H1 (cell line): ENCODE measurements at regions not wholly inside any gene's neighbourhood (a gene's known extent, or its start where the extent isn't known, plus 50 kb on each side); places are given as distances from the start of the nearest gene placed in this dataset.

Experiments used
- CHD7 ChIP-seq: fragments of 300-600 bp; sonication (generic); IDR thresholded peaks from 2 replicates; pipeline ENCODE4 v1.7.1; 2012; ENCODE audit warnings: low read length, moderate library complexity, mild to moderate bottlenecking, inconsistent platforms; ENCODE audit not compliant: insufficient replicate concordance
- EP300 ChIP-seq, 2 experiments: IDR thresholded peaks; 1 replicate in 1 of 2; 2 replicates in 1 of 2; pipeline ENCODE4 v1.6.1; 2011 to 2012; ENCODE audit warnings: low read depth in 2 of 2, low read length in 2 of 2, mild to moderate bottlenecking in 2 of 2, borderline replicate concordance in 1 of 2, inconsistent platforms in 1 of 2, moderate library complexity in 1 of 2
- USF2 ChIP-seq: IDR thresholded peaks from 2 replicates; pipeline ENCODE4 v1.6.1; 2011; ENCODE audit warnings: low read length, improper control_type of control experiment
- TF ChIP-seq, protein P1 (sequence below): IDR thresholded peaks from 2 replicates; pipeline ENCODE4 v1.6.1; 2012; ENCODE audit warnings: low read length, inconsistent platforms
- TF ChIP-seq, protein P2 (sequence below), 3 experiments: IDR thresholded peaks; 1 replicate in 2 of 3; 2 replicates in 1 of 3; pipeline versions ENCODE4 v1.5.1 to v1.6.1; 2011; ENCODE audit warnings: low read length in 3 of 3, mild to moderate bottlenecking in 3 of 3, inconsistent platforms in 2 of 3, low read depth in 1 of 3, moderate library complexity in 1 of 3; ENCODE audit not compliant: insufficient read depth in 1 of 3; ENCODE audit errors: control extremely low read depth in 1 of 3

DNA sequence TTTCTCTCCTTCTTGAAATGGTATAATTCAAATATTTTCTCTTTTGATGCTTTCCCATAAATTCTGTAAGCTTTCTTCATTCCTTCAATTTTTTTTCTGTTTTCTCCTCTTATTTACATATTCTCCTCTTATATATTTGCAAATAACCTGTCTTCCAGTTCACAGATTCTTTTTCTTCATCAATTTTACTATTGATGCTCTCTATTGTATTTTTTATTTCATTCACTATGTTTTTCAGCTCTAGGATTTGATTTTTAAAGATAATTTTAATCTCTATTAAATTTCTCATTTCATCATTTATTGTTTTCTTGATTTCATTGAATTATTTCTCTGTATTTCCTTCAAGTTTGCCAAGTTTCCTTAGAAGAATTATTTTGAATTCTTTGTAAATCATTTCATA lies 54.0 kb upstream of the PRPS1L1 start (continued):
- no peak for TF ChIP-seq CHD7
- TF ChIP-seq, protein P1, sequence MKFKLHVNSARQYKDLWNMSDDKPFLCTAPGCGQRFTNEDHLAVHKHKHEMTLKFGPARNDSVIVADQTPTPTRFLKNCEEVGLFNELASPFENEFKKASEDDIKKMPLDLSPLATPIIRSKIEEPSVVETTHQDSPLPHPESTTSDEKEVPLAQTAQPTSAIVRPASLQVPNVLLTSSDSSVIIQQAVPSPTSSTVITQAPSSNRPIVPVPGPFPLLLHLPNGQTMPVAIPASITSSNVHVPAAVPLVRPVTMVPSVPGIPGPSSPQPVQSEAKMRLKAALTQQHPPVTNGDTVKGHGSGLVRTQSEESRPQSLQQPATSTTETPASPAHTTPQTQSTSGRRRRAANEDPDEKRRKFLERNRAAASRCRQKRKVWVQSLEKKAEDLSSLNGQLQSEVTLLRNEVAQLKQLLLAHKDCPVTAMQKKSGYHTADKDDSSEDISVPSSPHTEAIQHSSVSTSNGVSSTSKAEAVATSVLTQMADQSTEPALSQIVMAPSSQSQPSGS = no peak
- TF ChIP-seq EP300 (IDR thresholded peaks at IDR 0.05; ENCODE audit: borderline replicate concordance in 1 of 2, low read depth in 2 of 2, low read length in 2 of 2) = no peak
- TF ChIP-seq, protein P2, sequence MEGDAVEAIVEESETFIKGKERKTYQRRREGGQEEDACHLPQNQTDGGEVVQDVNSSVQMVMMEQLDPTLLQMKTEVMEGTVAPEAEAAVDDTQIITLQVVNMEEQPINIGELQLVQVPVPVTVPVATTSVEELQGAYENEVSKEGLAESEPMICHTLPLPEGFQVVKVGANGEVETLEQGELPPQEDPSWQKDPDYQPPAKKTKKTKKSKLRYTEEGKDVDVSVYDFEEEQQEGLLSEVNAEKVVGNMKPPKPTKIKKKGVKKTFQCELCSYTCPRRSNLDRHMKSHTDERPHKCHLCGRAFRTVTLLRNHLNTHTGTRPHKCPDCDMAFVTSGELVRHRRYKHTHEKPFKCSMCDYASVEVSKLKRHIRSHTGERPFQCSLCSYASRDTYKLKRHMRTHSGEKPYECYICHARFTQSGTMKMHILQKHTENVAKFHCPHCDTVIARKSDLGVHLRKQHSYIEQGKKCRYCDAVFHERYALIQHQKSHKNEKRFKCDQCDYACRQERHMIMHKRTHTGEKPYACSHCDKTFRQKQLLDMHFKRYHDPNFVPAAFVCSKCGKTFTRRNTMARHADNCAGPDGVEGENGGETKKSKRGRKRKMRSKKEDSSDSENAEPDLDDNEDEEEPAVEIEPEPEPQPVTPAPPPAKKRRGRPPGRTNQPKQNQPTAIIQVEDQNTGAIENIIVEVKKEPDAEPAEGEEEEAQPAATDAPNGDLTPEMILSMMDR (IDR thresholded peaks at IDR 0.05; ENCODE audit: control extremely low read depth in 1 of 3, insufficient read depth in 1 of 3, low read depth in 1 of 3, low read length in 3 of 3) = no peak
- no peak for TF ChIP-seq USF2
- TF ChIP-seq, all 59 proteins: peak for 0
